NCI-H446 (cell line): ENCODE measurements at regions not wholly inside any gene's neighbourhood (a gene's known extent, or its start where the extent isn't known, plus 50 kb on each side); places are given as distances from the start of the nearest gene placed in this dataset.

Experiments
- DNase-seq, 2 experiments: peaks; one replicate each; lab custom pipeline; 2025; lab: John Stamatoyannopoulos, UW

DNA sequence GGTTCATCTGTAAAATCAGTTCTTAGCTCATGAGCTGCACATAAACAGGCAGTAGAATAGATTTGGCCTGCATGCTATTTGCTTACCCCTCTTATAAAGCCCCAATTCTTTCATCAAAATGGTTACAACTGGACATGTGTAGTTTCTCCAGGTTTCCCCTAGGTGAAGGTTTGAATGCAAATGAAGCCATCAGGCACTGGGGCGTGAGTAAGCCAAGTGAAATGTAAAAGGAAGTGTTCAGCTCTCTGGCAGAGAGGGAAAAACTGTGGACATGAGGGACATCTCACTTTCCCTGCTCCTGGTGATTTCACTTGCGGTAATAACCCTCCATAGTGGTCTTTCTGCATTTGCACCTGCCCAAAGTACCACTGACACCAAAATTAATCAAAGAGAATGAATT lies 1402.3 kb upstream of the LRRTM1 start:
- no peak for DNase-seq

DNA sequence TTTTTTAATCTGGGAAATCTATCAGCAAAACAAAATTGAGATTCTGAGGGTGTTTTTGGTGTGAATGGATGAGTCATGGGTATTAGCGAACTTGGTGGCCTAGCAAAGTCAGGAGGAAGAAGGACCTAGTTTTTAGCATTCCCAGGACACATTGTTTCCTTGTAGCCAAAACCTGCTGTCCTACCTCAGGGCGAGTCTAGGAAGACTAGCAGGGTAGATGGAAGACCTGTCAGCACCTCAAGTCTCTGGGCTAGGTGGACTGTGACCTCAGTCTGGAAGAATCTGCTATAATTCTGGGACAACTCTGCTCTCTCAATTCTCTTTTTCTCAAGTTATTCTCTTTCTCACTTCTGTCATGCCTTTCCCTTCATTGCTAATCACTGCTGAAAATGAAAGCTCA lies 1399.3 kb upstream of the LRRTM1 start:
- no peak for DNase-seq

DNA sequence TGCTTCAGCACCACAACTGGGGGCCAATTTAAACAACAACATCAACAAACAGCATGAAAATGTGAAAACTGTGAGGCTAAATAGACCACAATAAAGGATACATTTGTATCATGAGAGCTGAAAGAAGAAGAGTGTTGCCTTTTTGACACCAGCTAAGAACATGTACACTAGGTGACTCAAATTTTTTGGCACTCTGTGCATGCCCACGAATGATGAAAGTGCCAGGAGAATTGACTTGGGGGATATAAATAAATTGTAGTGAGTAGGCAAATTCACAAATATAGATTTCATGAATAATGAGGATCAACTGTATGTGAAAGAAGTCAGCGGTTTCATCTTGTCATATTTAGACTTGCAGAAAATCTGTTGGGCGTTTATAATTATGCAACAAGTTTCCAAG lies 1388.0 kb upstream of the LRRTM1 start:
- no peak for DNase-seq

DNA sequence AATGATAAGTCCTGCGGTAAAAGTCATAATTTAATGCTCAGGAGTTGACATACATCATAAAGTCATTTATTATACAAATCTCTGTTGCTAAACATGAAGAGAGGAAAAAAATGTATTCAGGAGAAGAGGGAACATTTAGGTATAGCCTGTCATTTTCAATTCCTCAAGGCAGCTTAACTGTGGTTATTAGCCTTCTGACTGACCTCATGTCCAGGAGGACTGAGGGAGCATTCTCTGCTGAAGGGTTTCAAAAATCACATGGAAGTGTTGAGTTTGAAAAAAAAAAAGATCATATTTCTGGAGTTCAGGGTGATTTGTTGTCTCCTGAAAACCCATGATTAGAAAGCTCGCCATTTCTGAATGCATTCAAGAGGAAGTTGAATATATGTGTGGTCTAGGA lies 1371.1 kb upstream of the LRRTM1 start:
- DNase-seq, result no peak

DNA sequence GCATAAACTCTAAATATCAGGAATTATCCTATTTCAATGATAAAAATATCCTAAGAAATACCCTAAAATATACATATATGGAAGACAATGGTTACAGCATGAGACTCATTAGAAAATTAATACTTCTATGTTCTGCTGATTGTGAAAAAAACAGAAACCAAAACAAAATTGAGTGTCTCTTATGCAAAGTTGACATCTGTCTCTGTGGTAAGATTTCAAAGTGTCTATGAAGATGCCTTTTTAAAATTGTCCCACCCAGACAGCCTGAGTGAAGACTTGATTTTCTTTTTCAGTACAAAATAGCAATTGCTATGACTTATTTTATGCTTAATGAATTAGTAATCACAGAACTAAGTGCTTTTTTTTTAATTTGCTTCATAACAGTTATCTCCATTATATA lies 1368.4 kb upstream of the LRRTM1 start:
- no peak for DNase-seq

DNA sequence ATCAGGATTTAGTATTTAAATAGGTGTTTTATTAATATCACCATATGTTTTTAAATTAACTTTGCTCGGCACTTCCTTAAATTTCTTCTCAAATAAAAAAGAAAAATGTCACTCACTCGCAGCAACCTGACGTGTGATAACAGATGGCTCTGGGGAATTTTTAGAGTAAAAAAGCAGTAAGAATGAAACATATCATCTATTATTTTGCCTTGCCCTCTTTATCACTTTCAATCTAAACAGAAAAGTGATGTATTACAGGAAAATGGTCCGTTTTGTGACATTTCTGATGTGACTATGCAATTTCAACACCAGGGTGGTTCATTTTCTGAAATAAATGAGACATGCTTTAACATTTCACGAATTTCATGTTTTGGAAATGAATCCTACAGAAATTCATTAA lies 1368.0 kb upstream of the LRRTM1 start:
- no peak for DNase-seq

DNA sequence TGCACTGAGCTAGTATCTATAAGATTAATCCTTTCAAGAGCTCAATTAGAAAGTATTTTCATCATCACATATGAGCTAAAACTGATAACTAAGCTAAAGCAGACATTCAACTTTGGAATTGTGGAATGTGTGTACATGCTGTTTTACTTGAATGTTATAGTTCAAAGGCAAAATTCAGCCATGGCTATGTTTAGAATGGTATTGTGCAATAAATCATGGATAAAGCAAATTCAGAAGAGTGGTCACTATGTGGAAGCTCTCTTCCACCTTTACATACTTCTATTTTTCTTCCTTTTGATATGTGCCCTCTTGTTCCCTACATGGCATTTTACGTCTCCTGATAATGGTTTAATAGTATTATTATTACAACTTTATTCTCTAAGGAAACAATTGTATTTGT lies 1366.3 kb upstream of the LRRTM1 start:
- DNase-seq, result no peak

DNA sequence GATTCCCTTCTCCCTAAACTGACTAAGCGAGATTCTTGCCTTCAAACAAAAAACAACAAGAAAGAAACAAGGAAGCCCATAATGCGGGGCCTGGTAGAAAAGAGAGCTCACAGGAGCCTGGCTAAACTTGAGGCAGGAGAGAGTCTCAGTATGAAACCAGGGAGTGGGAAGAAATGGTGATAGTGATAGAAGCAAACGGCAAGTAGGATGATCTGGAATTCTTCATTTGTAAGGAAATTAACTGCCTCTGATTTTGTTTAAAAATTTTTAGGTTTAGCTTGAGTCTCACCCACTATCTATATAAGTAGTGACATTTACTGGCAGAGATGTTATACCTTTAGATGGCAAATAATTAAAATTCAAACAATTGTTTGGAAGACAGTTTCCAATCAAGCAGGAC lies 1356.5 kb upstream of the LRRTM1 start:
- no peak for DNase-seq

DNA sequence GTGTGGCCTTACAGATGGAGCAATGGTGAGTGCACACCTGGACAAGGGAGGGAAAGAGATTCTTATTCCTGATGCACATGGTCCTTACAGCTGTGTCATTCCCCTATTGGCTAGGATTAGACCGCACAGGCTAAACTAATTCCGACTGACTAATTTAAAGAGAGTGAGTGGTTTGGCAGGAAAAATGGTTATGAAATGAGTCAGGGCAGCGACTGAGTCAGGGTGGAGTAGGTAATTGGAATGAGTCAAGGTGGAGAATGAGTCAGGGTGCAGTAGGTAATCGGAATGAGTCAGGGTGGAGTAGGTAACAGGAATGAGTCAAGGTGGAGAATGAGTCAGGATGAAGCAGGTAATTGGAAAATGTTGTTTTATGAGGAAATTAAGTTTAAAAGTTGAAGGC lies 1353.7 kb upstream of the LRRTM1 start:
- DNase-seq, result no peak

DNA sequence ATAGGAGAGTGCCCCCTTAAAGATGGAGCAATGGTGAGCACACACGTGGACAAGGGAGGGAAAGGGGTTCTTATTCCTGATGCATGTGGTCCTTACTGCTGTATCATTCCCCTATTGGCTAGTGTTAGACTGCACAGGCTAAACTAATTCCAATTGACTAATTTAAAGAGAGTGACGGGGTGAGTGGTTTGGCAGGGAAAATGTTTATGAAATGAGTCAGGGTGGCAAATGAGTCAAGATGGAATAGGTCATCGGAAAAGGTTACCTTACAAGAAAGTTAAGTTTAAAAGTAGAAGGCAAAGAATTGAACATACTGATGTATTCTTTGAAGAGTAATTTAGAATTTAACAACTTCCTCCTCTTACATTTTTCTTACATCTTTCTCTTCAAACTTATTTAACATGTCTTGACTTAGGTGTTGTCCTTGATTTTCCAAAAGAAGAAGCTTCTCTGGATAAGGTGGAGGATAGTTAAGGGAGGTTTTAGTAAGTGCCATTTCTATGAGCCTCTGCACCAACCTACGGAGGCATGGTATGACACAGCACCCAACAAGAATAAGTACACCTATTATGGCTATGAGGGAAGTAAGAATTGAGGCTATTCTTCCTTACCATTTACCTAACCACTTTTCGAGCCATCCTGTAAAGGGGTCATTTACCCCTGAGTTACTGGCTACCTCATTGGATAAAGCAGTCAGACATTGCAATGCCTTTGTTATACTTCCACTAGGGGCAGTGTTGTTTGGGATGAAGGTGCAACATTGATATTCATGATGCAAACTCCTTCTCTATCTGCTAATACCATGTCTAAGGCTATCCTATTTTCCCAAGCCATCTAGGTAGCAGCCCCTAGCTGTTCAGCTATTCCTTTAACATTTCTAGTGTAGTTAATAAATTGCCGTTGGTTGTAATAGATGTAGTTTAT lies 1345.8 kb upstream of the LRRTM1 start:
- DNase-seq, result no peak

DNA sequence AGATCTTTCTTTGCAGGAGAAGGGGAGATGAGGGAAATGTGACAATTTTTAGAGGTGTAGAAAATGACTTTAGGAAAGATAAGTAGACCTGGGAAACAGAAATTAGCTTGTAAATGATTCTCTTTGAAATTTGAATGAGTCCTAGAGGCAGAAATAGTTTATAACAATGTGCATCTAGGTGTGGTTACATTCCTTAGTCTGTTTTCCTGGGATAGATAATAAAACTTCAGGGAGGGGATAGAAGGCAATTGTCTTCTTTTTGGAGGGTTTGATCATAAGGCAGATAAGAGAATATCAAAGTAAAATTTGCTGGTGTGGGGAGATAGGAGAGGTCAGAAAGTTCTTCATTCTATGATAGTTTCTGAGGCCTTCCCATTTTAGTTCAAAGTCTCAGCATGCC lies 1344.3 kb upstream of the LRRTM1 start:
- DNase-seq, result no peak

DNA sequence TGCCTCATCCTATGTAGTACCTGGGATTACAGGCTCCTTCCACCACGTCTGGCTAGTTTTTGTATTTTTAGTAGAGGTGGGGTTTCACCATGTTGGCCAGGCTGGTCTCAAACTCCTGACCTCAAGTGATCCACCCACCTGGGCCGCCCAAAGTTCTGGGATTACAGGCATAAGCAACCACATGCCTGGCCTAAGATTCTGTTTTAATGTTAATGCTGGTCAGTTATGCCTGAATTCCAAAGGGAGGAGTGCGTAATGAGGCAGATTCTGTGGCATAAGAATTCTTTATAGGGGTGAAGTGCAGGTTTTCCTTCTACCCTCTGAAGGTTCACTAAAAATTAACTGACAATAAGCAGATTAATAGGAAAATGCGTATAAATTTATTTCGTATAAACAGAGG lies 1343.8 kb upstream of the LRRTM1 start:
- no peak for DNase-seq

DNA sequence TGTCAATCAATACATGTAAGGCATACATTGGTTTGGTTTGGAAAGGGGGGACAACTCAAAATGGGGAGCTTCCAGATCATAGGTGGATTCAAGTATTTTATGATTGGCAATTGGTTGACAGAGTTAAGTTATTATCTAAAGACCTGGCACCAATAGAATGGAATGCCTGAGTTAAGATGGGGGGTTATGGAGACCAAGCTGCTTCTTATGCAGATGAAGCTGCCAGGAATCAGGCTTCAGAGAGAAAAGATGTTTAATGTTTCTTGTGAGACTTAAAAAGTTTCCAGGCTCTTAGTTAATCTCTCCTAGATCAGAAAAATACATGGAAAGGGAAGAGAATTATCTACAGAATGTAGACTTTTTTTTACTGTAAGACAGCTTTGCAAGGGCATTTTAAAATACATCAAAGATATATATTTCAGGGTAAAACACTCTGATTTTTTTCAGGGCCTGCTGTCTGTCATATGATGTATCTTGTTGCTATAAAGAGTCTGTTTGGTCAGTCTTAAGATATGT lies 1343.2 kb upstream of the LRRTM1 start:
- no peak for DNase-seq

DNA sequence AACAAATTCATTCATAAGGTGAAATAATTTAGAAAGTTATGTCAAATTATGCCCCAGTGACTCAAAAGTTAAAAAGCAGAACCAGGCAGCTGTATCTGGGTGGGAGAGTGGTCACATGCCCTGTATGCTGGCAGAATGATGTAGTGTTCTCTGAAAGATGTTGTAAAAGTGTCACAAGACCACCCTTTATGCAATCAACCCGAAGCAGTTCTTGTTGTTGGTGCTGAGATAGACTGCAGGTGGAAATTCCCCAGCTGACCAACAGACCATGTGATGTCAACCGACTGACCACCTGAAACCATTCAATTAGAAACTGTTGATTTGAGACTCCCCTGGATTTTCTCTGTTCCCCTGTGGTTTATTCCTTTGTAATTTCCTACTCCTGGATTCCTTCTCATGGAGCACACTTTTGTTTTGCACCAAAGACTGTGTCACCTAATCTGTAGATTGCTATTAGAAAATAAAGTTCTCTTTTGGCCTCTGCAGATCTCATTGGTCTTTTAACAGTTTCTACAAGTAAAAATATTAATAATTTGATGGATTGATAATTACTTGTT lies 1341.3 kb upstream of the LRRTM1 start:
- DNase-seq, result no peak

DNA sequence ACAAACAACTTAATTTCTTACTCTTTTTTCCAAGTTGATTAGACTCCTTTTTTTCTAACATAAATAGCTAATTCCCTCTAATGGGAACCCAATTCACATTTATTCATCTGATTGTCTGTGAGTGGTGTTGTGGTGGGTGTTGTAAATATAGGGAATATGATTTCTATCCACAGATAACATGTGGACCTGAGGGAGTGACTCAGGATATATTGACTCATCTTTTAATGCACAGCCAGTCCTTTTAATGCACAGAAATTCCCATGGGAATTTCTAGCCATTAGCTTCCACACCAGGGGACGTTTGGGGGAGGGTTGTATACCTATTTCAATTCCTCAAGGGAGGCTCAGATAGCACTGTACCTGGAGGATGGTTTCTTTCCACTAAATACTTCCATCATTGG lies 1339.6 kb upstream of the LRRTM1 start:
- DNase-seq, result no peak

DNA sequence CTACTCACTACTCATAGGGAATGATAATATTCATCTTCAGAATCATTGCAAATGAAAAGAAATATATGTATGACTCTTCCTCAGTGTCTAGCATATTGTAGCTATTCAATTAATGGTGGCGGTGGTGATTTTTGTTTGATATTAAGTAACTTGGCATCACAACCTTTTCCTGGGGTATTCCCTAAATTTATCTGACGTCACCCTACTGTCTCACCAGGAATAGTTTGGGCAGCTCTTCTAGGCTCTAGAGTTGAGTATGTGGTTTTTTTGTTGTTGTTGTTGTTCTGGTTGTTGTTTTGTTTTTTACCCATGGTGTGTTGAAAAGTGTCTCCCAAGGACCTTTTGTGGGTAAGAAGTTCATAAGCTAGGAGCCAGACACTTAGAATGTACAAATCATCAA lies 1320.3 kb upstream of the LRRTM1 start:
- DNase-seq, result no peak

DNA sequence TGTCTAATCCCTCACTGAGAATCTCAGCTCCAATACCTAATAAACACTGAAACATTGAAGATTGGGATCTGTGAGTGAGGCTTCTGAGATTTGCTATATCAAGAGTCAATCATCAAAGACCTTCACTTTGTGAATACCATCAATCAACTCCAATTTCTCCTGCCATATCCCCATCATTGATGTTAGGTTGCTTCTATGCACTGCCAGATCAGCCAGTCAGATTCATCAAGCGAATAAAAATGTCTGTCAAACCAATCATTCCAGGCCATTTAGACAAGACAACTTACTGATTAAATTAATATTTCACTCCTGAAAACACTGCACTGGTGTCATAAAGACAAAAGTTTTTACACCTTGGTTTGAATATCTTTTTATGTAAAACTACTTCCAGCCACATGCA lies 1295.5 kb upstream of the LRRTM1 start:
- DNase-seq, result no peak

DNA sequence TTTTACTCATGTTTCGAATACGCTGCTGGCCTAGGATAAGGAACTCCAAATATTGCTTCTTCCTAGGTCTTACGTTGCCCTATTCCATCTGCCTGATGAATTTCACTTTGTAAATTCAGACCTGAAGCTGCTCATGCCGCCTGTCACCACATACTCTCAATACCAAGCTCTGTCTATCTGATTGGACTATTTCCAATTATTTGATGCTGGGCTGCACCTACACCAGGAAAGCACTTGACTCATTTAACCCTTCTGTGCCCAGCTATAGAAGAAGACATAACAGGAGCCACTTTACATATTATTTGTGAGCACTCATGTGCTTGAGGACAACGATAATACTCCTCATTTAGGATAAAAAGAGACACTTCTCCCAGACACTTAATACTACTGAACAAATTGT lies 1293.9 kb upstream of the LRRTM1 start:
- no peak for DNase-seq

DNA sequence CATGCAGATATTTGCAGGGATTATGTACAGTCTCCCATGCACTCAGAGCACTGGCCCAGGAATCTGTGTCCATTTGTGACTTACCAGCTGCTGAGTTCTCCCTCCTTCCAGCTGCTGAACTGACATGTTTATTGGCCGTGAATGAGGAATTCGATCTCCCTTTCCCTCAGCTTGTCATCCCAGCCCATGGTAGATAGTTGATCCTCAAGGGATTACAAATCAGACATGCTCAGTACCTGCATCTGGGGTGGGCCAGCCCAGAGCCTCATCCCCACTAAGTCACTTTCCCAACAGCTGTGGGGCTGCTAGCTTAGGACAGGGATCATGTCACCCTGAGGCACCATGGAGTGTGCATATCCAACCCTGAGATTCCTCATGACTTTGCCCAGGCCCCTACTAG lies 1284.9 kb upstream of the LRRTM1 start:
- no peak for DNase-seq

DNA sequence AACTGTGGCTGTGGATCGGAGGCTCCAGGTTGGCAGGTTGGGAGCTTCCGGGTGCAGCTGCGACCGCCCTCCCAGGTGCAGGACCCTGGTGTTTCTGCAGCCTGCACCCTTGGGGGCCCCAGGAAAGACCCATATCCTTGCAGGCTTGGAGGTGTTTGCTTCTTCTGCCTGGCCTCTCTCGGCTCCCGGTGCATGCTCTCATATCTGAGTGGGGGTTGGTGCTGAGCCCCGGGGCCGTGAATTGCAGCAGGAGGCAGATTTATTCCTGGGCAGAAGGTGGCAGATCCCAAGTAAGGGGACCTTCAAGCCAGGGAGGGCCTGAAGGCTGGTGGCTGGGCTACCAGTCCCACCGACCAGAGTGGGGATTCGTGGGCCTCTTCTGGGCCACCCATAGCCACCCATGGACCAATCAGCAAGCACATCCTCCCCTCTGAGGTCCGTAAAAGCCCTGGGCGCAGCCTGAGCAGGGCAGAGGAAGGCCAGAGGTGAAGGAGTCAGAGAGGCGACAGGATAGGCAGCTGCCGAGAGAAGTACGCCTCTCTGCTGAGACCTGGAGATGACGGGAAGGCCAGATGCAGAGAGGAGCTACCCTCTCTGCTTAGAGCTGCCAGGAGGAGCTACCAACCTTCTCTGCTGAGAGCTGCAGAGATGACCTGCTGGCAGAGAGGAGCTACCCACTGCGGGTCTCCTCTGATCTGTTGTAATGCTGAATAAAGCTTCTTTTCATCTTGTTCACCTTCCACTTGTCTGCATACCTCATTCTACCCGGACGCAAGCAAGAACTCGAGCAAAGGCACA lies 1279.0 kb upstream of the LRRTM1 start:
- DNase-seq, result no peak

DNA sequence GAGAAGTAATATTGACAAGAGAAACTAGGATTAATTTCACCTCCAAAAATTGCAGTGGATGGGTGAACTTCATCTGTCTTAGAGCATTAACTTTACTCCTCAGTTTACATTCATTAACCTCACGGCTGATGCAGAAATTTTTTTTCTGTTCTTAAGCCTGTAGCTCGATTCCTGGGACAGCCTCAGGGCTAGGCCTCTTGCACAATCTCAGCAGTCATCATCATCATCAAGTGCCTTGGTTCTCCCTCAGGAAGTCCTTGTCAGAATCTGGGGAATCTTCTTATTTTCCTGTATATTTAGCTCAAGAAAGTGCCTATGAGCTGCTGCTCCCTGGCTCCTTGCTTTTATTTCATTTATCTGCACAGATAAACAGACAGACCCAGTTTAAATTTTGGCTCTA lies 1272.2 kb upstream of the LRRTM1 start:
- no peak for DNase-seq

DNA sequence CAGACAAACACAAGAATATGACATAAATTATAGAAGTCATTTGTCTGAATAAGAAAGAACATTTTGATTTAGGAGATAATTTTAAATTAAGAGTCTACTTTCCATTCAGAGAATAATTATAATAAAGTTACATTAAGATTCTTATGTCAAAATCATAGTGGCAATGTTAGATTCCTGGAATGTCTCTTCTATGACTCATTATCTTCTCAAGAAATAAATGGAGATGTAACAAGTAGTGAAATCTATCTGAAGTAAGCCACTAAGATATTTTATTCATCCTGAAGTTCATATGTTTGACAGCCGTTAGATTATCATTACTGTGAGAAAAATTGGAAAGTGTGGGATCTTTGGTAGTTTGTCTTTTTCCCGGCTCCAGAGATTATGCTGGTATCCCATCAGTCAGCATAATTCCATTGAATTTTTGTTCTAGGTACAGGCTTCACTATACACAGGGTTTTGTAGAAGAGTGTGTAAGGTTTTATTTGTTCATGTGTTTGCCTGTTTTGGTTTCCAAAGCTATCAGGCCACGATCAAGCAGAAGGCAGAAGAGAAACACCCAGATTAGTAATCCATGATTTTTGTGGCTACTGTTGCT lies 1246.6 kb upstream of the LRRTM1 start:
- DNase-seq, result no peak
